Stromal cell of bone marrow (primary cell): ENCODE measurements at regions not wholly inside any gene's neighbourhood (a gene's known extent, or its start where the extent isn't known, plus 50 kb on each side); places are given as distances from the start of the nearest gene placed in this dataset.
"Not testable (repeated sequence)": the region's sequence is repeated elsewhere in the genome, so short reads cannot be mapped to it uniquely, and the experiment has no call there.

ENCODE experiments used
- DNase-seq: peaks from one replicate; pipeline ENCODE4 v3.0.0-alpha.2; 2012; ENCODE audit warnings: low read depth

DNA sequence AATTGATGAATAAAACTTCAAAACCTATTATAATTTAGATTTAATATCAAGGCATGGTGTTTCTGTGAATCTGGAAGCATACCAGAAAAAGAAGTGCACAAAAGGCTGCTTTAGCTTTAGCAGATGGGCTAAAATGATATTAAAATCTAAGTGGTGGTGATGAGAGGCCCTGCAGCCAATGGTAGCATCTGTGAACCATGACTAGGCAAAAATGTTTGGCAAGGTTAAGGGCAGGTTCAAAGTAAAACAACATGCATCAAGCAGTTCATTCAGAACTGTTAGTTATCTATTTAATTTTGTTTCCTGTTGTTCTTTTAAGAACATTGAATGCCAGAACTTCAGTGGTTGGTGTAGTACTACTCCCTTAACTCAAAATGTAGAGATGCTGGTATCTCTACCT lies 1736.9 kb upstream of the CELF4 start:
- DNase-seq, result no peak

DNA sequence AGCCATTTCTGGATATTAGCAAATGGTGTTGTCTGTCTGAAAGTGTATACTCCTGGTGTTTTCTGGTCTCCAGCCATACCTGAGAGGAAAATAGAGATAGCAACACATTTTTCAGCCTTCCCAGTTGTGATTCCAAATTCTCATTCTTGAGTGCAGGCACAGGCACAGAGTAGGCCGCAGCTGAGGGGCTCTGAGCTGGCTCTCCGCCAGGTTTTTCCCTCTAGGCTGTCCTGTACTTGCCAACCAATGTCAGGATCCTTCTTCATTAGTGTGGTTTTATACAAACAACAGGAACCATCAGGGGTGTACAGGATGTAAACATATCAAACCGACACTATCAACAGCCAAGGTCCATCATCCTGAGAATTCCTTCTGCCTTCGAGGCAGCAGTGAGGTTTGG lies 1733.6 kb upstream of the CELF4 start:
- DNase-seq, result no peak

GRCh38 chr18:39297225-39297624 lies 1731.6 kb upstream of the CELF4 start:
- no peak for DNase-seq

- DNase-seq, result no peak
These were observed 1730.8 kb upstream of the CELF4 start for GRCh38 chr18:39296293-39296888.

GRCh38 chr18:39276764-39277163 lies 1711.2 kb upstream of the CELF4 start:
- DNase-seq, result no peak

GRCh38 chr18:39274535-39274934 lies 1708.9 kb upstream of the CELF4 start:
- DNase-seq, result no peak

- no peak for DNase-seq
These were observed 1706.6 kb upstream of the CELF4 start for GRCh38 chr18:39272230-39272629.

DNA sequence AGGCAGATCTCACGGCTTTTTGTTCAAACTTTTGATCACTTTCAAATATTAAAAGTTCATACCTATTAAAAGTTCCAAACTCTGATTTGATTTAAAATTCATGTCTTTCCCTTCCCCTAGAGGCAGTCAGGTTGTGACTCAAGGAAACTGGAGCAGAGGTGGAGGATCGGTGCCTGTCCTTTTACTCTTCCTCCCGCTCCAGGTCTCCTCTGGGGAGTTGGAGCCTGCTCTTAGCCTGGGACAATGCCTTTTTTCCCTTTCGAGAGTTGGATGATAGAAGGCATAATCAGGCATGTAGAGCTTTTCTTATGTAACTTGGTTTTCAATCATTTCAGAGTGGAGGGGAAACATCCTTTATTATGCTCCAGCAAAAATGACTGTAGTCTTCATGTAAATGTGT lies 1706.1 kb upstream of the CELF4 start:
- no peak for DNase-seq

DNA sequence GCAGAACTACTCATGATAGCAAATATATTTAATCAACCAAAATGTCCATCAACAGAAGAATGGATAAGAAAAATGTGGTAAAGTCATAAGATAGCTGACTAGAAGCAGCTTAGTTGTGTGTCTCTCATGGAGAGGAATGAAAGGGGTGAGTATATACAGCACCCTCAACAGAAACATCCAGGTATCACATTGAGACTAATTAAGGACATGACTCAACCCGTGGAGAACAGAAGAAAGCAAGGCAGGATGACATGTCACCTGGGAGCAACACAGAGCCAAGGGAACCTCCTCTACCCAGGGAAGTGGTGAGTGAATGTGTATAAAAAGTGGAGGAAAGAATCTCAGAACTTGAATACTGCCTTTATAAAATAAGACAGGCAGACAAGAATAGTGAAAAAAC lies 1695.0 kb upstream of the CELF4 start:
- DNase-seq, result no peak

GRCh38 chr18:39259736-39260135 lies 1694.1 kb upstream of the CELF4 start:
- DNase-seq, result no peak

DNA sequence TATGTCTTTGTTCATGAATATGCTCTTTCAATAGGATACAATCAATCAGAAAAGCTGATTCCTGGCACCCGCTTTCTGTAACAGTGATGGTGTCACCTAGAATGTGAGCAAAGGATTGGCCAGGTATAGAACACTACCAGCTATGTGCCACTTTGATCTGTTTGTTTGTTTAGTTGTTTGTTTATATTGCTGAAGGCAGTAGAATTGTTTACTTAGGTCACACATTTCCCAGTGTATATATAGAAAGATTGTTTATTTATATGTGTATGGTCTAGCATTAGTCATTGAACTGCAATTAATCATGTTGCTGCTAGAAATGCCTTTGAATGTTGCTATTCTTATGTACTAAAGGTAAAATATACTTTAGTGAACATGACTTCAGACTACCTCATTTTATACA lies 1678.6 kb upstream of the CELF4 start:
- no peak for DNase-seq

DNA sequence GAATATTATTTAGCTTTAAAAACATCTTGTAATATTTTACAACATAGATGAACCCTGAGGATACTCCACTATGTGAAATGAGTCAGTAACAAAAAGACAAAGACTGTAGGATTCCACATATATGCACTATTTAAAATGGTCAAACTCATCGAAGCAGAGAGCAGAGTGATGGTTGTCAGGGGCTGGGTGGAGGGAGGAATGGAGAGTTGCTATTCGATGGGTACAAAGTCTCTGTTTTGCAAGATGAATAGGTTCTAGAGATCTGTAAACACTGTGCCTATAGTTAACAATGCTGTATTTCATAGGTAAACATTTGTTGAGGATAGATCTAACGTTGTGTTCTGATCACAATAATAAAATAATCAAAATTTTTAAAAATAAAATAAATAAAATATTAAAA lies 1675.9 kb upstream of the CELF4 start:
- DNase-seq, result no peak

DNA sequence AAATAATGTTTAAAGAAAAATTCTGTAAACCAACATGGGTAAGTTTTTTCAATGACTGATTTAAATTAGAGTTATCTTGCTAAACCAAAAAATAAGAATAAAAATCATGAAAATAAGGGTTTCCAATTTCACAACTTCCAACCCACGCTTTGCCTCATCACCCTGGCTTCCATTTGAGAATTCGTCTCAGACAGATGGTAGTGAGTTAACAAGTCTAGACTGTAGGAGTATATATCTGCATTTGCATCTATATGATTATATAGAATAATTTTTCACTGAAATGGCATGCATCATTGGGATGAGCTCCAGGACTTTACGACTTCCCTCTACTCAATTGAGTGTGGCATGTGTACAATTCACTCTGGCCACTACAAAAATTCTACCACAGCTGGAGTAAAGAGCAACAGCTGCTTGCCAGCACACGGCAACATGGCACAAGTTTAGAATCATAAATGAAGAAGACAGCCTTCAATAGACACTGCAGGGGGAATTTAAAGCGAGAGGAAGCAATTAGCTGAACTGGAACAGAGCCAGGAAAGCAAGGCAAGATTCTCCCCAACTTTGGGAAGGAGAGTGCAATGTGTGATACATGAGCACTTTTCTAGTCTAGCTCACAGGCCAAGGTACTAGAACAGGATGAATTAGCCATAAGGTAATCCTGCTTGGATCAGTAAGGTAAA lies 1673.5 kb upstream of the CELF4 start:
- DNase-seq, result no peak

DNA sequence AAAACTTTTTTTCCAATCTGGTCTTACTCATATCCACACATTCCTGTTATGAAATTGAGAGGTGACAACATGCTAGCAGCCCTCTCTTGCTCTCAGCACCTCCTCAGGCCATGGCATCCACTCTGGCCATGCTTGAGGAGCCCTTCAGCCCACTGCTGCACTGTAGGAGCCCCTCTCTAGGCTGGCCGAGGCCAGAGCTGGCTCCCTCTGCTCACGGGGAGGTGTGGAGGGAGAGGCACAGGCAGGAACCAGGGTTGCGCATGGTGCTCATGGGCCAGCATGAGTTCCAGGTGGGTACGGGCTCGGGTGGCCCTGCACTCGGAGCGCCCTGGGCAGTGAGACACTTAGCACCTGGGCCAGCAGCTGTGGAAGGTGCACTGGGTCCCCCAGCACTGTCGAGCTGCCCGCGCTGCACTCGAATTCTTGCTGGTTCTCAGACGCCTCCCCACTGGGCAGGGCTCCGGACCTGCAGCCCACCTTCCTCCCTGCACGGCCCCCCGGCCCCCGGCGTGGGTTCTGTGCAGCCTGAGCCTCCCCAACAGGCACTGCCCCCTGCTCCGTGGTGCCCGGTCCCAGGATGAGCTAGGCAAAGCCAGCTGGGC lies 1669.6 kb upstream of the CELF4 start:
- DNase-seq, result no peak

GRCh38 chr18:39232937-39233336 lies 1667.3 kb upstream of the CELF4 start:
- no peak for DNase-seq

DNA sequence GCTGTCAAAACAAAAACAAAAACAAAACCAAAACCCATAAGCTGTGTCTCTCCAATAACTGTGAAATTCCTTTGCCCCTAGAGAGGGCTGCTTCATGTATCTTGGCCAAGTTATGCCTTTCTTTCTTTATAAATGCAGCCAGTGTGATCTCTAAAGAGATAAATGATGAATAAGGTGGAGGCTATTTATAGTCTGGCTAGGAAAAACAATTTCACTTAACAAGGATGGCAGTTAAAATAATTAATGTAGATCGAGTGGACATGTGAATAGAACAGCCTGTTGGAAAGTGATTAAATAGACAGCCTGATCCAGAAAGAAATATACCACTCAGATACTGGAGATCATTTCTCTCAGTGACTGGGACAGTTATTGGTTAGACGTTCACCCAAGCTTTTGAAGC lies 1666.9 kb upstream of the CELF4 start:
- DNase-seq, result no peak

DNA sequence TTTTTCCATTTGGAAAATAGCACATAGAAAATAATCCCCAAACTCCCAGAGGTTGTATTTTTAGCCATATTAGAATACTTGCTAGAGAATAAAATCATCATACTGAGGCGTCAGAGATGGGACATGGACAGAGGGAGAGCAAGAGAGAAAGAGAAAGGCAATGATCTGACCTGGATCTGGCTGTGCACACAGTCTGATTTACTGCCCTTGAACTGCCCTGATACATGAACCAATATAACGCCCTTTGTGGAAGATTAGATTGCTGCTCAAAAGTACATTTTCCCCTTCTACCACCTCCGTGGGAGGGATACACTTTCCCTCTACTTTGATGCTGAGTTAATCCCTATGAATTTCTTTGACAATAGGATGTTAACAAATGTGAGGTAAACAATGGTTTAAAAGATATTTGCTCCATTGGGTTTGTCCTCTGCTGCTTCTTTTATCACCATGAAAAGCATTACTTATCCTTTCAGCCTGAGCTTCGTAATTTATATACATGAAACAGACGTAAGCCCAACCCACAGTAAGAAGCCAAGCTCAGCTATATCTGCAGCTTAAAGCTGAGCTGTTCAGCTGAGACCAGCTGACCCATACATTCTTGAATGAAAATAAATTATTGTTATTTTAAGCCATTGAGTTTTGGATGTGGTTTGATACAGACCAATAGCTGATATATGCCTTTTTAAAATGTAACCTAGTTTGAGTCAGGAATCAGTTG lies 1664.6 kb upstream of the CELF4 start:
- no peak for DNase-seq

- not testable (repeated sequence) for DNase-seq
These were observed 1662.2 kb upstream of the CELF4 start for GRCh38 chr18:39227769-39228168.

DNA sequence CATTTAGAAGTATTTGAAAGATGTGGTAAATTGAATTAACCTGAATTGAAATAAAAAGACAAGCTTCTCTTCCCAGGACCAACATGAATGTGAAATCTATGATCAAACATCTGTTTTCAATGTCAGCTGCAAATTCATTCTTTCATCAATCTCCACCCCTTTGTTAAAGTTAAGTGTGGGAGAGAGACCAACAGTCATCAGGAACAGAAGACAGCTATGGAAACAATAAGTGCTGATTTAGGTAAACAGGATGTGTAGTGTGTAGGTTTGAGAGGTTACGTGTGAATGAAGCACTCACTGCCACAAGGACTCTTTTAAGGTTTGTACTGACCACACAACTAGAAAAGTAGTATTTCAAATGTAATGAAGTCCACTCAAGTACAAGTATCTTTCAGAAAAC lies 1659.8 kb upstream of the CELF4 start:
- no peak for DNase-seq

- DNase-seq, result no peak
These were observed 1657.7 kb upstream of the CELF4 start for GRCh38 chr18:39223283-39223682.

DNA sequence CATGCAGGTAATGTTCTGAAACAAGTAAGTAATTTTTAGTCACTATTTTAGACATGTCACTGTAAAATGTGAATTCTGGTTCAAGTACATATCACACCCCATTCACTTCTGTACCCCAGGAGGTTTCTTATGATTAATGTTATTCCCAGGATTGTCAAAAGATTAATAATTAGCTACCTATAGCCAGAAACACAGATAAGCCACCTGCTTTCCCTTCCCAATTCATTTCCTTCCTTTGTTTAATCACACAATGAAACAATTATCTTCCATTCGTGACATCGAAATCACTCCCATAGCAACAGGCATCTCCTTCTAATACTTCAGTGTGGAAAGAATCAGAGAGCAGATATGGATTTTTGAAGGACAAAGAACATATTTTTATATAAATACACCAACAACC lies 1650.3 kb upstream of the CELF4 start:
- no peak for DNase-seq

- no peak for DNase-seq
These were observed 1645.9 kb upstream of the CELF4 start for GRCh38 chr18:39211461-39211860.

DNA sequence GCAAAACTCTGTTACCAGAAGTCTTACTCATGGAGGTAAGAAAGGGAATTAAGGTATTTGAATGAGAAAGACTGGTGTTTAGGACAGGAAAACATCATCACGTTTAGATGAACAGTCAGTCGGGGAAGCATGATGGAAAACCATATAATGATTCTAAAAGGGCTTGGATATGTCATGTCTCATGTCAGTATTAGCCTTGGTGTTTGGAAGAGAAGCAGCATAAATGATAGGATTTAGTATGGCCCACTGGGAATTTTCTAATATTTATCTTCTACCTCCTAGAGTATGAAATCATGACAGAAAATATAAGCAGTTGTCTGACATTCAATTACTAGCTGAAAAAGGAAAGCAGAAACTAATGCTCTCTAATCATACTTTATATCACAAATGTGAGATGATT lies 1643.6 kb upstream of the CELF4 start:
- DNase-seq, result no peak
